ENCODE measurements at regions not wholly inside any gene's neighbourhood (a gene's known extent, or its start where the extent isn't known, plus 50 kb on each side); places are given as distances from the start of the nearest gene placed in this dataset.

DNA sequence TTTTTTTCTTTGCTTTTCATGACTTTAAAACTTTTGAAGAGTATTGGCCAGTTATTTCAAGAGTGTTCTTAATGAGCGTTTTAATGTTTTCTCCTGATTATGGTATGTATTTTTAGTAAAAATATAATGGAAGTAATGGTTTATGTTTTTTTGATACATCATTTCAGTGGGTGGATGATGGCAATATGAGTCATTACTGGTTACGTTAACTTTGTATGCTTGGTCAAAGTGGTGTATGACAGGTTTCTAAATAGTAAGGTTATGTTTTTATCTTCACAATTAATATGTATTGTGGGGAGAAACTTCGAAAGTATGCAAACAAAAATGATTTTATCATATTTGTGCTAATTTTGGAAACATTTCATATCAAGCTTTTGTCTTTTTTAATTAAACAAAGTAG, 176.7 kb upstream of the PRDM9 start:
- no peak for TF ChIP-seq POLR2A (IDR thresholded peaks at IDR 0.05)
- no peak for TF ChIP-seq POLR2AphosphoS5 (IDR thresholded peaks at IDR 0.05)
